ENCODE measurements at regions not wholly inside any gene's neighbourhood (a gene's known extent, or its start where the extent isn't known, plus 50 kb on each side); places are given as distances from the start of the nearest gene placed in this dataset.

DNA sequence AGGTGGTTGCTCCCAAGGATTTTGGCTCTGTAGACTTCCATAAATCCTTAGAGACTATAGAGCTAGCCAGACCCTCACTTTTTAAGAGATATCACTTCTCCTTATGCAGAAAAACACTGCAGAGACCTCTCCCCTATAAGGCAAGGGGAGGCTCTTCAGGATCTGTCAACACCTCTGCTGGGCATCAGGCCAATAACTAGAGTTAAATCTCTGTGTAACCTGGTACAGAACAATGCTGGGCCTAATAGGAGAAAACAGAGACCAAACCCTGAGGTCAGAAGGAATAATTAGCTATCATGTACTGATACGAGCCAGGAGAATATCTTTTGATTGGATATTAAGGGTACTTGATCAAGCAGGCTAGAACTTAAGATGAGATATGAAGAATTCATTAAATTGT is 358.5 kb downstream of the TBC1D4 start:
- DNase-seq (ENCODE audit: low spot score): no peak

More for the DNA sequence above, 358.5 kb downstream of the TBC1D4 start:
- no peak for ATAC-seq
- Mint-ChIP-seq H3K4me1 (no peaks in the 10 kb centered on the region), H3K9me3 (no peaks in the 10 kb centered on the region; the same call in 1 of the 2 replicates), H3K36me3 (no peaks in the 10 kb centered on the region), H3K4me3 (no peak overlapping the region), H3K27me3 (ENCODE audit: low read depth) (no peaks in the 10 kb centered on the region), H3K27ac (no peak overlapping the region)
- ChIA-PET CTCF (no interaction called here), POLR2A (no interaction called here)
- TF ChIP-seq JUN (CRISPR knock-in tag; IDR thresholded peaks at IDR 0.05) (no peak), NR3C1 (CRISPR knock-in tag; conservative IDR thresholded peaks at IDR 0.05; ENCODE audit: low read depth) (no peak), ZNF281 (CRISPR knock-in tag; IDR thresholded peaks at IDR 0.05) (no peak), ZNF121 (CRISPR knock-in tag; IDR thresholded peaks at IDR 0.05) (no peak), ERG (CRISPR knock-in tag; IDR thresholded peaks at IDR 0.05) (no peak), ZNF317 (CRISPR knock-in tag; IDR thresholded peaks at IDR 0.05; ENCODE audit: borderline replicate concordance, low read depth) (no peak), RORB (CRISPR knock-in tag; IDR thresholded peaks at IDR 0.05) (no peak), ZNF263 (CRISPR knock-in tag; IDR thresholded peaks at IDR 0.05; ENCODE audit: low read depth) (no peak), MYBL2 (CRISPR knock-in tag; IDR thresholded peaks at IDR 0.05) (no peak), SMAD4 (CRISPR knock-in tag; IDR thresholded peaks at IDR 0.05) (no peak), ZNF232 (CRISPR knock-in tag; IDR thresholded peaks at IDR 0.05) (no peak), SOX15 (CRISPR knock-in tag; IDR thresholded peaks at IDR 0.05) (no peak)
- TF ChIP-seq, protein P1, sequence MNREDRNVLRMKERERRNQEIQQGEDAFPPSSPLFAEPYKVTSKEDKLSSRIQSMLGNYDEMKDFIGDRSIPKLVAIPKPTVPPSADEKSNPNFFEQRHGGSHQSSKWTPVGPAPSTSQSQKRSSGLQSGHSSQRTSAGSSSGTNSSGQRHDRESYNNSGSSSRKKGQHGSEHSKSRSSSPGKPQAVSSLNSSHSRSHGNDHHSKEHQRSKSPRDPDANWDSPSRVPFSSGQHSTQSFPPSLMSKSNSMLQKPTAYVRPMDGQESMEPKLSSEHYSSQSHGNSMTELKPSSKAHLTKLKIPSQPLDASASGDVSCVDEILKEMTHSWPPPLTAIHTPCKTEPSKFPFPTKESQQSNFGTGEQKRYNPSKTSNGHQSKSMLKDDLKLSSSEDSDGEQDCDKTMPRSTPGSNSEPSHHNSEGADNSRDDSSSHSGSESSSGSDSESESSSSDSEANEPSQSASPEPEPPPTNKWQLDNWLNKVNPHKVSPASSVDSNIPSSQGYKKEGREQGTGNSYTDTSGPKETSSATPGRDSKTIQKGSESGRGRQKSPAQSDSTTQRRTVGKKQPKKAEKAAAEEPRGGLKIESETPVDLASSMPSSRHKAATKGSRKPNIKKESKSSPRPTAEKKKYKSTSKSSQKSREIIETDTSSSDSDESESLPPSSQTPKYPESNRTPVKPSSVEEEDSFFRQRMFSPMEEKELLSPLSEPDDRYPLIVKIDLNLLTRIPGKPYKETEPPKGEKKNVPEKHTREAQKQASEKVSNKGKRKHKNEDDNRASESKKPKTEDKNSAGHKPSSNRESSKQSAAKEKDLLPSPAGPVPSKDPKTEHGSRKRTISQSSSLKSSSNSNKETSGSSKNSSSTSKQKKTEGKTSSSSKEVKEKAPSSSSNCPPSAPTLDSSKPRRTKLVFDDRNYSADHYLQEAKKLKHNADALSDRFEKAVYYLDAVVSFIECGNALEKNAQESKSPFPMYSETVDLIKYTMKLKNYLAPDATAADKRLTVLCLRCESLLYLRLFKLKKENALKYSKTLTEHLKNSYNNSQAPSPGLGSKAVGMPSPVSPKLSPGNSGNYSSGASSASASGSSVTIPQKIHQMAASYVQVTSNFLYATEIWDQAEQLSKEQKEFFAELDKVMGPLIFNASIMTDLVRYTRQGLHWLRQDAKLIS (CRISPR knock-in tag; IDR thresholded peaks at IDR 0.05; ENCODE audit: borderline replicate concordance): no peak
- TF ChIP-seq, protein P2, sequence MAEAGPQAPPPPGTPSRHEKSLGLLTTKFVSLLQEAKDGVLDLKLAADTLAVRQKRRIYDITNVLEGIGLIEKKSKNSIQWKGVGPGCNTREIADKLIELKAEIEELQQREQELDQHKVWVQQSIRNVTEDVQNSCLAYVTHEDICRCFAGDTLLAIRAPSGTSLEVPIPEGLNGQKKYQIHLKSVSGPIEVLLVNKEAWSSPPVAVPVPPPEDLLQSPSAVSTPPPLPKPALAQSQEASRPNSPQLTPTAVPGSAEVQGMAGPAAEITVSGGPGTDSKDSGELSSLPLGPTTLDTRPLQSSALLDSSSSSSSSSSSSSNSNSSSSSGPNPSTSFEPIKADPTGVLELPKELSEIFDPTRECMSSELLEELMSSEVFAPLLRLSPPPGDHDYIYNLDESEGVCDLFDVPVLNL (CRISPR knock-in tag; IDR thresholded peaks at IDR 0.05; ENCODE audit: borderline replicate concordance, low read depth): no peak
- TF ChIP-seq, protein P3, sequence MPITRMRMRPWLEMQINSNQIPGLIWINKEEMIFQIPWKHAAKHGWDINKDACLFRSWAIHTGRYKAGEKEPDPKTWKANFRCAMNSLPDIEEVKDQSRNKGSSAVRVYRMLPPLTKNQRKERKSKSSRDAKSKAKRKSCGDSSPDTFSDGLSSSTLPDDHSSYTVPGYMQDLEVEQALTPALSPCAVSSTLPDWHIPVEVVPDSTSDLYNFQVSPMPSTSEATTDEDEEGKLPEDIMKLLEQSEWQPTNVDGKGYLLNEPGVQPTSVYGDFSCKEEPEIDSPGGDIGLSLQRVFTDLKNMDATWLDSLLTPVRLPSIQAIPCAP (CRISPR knock-in tag; IDR thresholded peaks at IDR 0.05): no peak
- TF ChIP-seq, protein P4, sequence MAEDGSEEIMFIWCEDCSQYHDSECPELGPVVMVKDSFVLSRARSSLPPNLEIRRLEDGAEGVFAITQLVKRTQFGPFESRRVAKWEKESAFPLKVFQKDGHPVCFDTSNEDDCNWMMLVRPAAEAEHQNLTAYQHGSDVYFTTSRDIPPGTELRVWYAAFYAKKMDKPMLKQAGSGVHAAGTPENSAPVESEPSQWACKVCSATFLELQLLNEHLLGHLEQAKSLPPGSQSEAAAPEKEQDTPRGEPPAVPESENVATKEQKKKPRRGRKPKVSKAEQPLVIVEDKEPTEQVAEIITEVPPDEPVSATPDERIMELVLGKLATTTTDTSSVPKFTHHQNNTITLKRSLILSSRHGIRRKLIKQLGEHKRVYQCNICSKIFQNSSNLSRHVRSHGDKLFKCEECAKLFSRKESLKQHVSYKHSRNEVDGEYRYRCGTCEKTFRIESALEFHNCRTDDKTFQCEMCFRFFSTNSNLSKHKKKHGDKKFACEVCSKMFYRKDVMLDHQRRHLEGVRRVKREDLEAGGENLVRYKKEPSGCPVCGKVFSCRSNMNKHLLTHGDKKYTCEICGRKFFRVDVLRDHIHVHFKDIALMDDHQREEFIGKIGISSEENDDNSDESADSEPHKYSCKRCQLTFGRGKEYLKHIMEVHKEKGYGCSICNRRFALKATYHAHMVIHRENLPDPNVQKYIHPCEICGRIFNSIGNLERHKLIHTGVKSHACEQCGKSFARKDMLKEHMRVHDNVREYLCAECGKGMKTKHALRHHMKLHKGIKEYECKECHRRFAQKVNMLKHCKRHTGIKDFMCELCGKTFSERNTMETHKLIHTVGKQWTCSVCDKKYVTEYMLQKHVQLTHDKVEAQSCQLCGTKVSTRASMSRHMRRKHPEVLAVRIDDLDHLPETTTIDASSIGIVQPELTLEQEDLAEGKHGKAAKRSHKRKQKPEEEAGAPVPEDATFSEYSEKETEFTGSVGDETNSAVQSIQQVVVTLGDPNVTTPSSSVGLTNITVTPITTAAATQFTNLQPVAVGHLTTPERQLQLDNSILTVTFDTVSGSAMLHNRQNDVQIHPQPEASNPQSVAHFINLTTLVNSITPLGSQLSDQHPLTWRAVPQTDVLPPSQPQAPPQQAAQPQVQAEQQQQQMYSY (CRISPR knock-in tag; IDR thresholded peaks at IDR 0.05): no peak

All from WTC11 (cell line).